NCI-H69 (cell line): ENCODE measurements at regions not wholly inside any gene's neighbourhood (a gene's known extent, or its start where the extent isn't known, plus 50 kb on each side); places are given as distances from the start of the nearest gene placed in this dataset.

Experiments used
- DNase-seq: peaks from one replicate; lab custom pipeline; 2025; lab: John Stamatoyannopoulos, UW

GRCh38 chr17:73815474-73815873 is 171.2 kb upstream of the SDK2 start:
- no peak for DNase-seq

- DNase-seq: no peak
These were observed 175.5 kb upstream of the SDK2 start for GRCh38 chr17:73819440-73820395.

GRCh38 chr17:73820686-73821448 is 176.6 kb upstream of the SDK2 start:
- peak; percentile 65 for DNase-seq

- no peak for DNase-seq
These were observed 177.4 kb upstream of the SDK2 start for GRCh38 chr17:73821665-73822064.

- DNase-seq: no peak
These were observed 178.1 kb upstream of the SDK2 start for GRCh38 chr17:73822371-73822770.

- no peak for DNase-seq
These were observed 179.4 kb upstream of the SDK2 start for GRCh38 chr17:73823684-73824083.

- DNase-seq: no peak
These were observed 180.1 kb upstream of the SDK2 start for GRCh38 chr17:73824321-73824720.

- no peak for DNase-seq
These were observed 182.1 kb upstream of the SDK2 start for GRCh38 chr17:73826181-73826871.

- DNase-seq: no peak
These were observed 182.6 kb upstream of the SDK2 start for GRCh38 chr17:73826872-73827228.

- peak; percentile 16 for DNase-seq
These were observed 183.5 kb upstream of the SDK2 start for GRCh38 chr17:73827627-73828291.

GRCh38 chr17:73829676-73830280 is 185.5 kb upstream of the SDK2 start:
- no peak for DNase-seq

GRCh38 chr17:73831699-73832098 is 187.5 kb upstream of the SDK2 start:
- no peak for DNase-seq

GRCh38 chr17:73833775-73834488 is 189.7 kb upstream of the SDK2 start:
- DNase-seq: peak; percentile 26

- DNase-seq: no peak
These were observed 190.6 kb upstream of the SDK2 start for GRCh38 chr17:73834684-73835343.

- no peak for DNase-seq
These were observed 191.4 kb upstream of the SDK2 start for GRCh38 chr17:73835605-73836004.

GRCh38 chr17:73838815-73839214 is 194.6 kb upstream of the SDK2 start:
- DNase-seq: peak; percentile 46

- no peak for DNase-seq
These were observed 196.6 kb upstream of the SDK2 start for GRCh38 chr17:73840829-73841228.

- DNase-seq: peak; percentile 60
These were observed 197.3 kb upstream of the SDK2 start for GRCh38 chr17:73841431-73842060.

GRCh38 chr17:73847952-73848351 is 203.7 kb upstream of the SDK2 start:
- DNase-seq: no peak

- DNase-seq: no peak
These were observed 206.2 kb upstream of the SDK2 start for GRCh38 chr17:73850426-73850825.
